H1 (cell line): ENCODE measurements at regions not wholly inside any gene's neighbourhood (a gene's known extent, or its start where the extent isn't known, plus 50 kb on each side); places are given as distances from the start of the nearest gene placed in this dataset.

ENCODE experiments used
- CTCF ChIP-seq, 3 experiments: IDR thresholded peaks; 1 replicate in 2 of 3; 2 replicates in 1 of 3; pipeline versions ENCODE4 v1.5.1 to v1.6.1; 2011; ENCODE audit warnings: low read length in 3 of 3, mild to moderate bottlenecking in 3 of 3, inconsistent platforms in 2 of 3, low read depth in 1 of 3, moderate library complexity in 1 of 3; ENCODE audit not compliant: insufficient read depth in 1 of 3; ENCODE audit errors: control extremely low read depth in 1 of 3

GRCh38 chr12:41897593-41897992 lies 247.1 kb downstream of the GXYLT1 start (continued):
- TF ChIP-seq CTCF (IDR thresholded peaks at IDR 0.05; ENCODE audit: control extremely low read depth in 1 of 3, insufficient read depth in 1 of 3, low read depth in 1 of 3, low read length in 3 of 3) = no peak
